ENCODE measurements at regions not wholly inside any gene's neighbourhood (a gene's known extent, or its start where the extent isn't known, plus 50 kb on each side); places are given as distances from the start of the nearest gene placed in this dataset.

DNA sequence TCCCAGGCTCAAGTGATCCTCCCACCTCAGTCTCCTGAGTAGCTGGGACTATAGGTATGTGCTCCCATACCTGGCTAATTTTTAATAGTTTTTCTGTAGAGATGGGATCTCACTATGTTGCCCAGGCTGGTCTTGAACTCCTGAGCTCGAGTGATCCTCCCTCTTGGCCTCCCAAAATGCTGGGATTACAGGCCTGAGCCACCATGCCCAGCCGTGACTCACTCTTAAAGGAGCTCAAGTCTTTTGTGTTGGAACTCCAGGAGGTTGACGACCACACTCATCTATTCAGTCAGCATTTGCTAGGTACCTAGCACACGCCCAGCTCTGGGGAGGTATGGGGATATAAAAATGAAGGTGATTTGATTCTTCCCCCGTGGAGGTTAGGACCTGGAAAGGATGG is 62.8 kb downstream of the UTRN start:
- TF ChIP-seq, protein P1, sequence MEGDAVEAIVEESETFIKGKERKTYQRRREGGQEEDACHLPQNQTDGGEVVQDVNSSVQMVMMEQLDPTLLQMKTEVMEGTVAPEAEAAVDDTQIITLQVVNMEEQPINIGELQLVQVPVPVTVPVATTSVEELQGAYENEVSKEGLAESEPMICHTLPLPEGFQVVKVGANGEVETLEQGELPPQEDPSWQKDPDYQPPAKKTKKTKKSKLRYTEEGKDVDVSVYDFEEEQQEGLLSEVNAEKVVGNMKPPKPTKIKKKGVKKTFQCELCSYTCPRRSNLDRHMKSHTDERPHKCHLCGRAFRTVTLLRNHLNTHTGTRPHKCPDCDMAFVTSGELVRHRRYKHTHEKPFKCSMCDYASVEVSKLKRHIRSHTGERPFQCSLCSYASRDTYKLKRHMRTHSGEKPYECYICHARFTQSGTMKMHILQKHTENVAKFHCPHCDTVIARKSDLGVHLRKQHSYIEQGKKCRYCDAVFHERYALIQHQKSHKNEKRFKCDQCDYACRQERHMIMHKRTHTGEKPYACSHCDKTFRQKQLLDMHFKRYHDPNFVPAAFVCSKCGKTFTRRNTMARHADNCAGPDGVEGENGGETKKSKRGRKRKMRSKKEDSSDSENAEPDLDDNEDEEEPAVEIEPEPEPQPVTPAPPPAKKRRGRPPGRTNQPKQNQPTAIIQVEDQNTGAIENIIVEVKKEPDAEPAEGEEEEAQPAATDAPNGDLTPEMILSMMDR (IDR thresholded peaks at IDR 0.05; ENCODE audit: low read length), result no peak
- TF ChIP-seq EZH2 (IDR thresholded peaks at IDR 0.05; ENCODE audit: borderline replicate concordance, low read length), result no peak

Data from OCI-LY1 (cell line).